Left kidney (tissue), 1 donor: ENCODE measurements at regions not wholly inside any gene's neighbourhood (a gene's known extent, or its start where the extent isn't known, plus 50 kb on each side); places are given as distances from the start of the nearest gene placed in this dataset.
"Not testable (repeated sequence)": the region's sequence is repeated elsewhere in the genome, so short reads cannot be mapped to it uniquely, and the experiment has no call there.

Source experiments
- DNase-seq: peaks from one replicate; pipeline ENCODE4 v3.0.0-alpha.2; 2013

DNA sequence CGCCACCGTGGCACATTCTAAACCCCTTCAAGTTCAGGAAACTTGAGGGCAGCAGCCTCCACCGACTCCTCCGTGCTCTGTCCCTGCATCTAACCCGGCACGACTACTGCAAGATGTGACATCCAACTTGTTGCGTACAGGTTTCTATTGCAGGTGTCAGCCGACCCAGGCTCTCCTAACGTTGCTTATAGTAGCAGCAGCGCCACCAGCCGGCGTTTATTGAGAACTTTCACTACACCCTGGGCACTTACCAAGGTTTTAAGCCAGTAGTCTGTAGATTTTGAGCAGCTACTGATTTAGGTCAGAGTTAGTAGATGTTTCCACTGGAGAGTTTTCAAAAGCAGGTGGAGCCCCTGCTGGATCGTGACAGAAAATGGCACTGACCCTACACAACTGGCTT lies 200.6 kb upstream of the PRKX start:
- not testable (repeated sequence) for DNase-seq

DNA sequence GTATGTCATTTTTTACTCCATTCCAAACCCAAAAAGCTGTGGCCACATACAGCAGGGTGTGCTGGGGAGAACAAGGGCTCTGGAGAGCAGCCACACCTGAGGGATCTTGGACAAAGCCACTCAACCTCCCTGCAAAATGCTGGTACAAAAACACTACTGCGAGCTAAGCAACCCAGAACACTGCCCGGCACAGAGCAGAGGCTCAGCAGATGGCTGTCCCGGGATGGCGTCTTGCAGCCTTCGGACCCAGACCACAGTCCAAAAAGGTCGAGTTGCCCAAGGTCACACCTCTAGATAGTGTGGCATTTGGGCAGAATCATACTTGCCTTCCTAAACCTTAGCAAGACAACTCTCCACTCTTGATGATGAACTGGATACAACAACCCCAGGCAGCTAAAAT lies 197.6 kb upstream of the PRKX start:
- not testable (repeated sequence) for DNase-seq

DNA sequence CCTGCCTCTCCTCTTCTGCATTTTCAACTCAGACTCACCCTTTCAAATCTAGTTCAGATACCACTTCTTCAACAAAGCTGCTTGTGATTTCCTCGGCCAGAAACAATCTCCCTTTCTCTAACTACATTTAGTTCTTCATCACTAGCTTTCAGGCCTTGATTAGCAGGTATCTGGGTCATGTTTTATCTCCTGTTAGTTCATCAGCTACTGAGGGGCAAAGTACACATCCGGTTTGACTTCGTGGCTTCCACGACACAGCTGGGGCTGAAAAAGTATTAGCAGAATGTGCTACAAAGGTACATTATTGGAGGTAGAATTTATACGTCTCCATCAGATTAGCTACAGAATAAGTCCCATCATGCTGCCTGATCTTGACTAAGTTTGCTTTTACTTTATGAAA lies 197.2 kb upstream of the PRKX start:
- not testable (repeated sequence) for DNase-seq

DNA sequence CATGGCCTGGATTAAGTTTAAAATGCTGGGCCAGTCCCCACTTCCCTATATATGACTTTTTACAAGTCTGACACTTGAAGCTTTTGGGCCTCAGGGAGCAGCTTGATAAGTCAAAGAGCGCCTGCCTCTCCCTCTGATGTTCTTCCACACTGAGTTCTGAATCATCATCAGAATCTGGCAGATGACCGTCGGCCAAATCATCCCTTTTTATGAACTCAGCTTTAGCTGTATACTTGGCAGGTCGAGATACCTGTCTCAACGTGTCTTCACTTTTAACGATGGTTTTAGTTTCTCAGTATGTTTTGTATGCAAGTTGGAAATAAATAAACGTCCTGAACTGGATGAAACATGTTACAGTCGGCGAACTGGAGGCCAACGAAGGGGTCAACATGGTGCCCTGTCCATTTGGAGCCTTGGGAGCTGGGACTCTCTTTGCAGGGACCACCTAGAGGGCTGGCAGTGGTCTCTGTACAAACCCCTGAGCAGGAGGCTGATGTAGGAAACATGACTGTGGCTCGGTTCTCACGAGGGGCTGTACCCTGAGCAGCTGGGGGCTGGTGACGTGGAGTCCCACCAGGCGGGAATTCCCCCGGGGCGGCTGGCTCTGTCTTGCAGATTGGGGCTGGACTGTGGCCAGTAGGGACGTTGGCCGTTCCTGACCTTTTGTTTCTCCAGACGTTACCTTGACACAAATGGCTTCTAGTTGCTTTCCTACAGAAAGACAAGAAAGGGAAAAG lies 192.2 kb upstream of the PRKX start:
- DNase-seq, result not testable (repeated sequence)

DNA sequence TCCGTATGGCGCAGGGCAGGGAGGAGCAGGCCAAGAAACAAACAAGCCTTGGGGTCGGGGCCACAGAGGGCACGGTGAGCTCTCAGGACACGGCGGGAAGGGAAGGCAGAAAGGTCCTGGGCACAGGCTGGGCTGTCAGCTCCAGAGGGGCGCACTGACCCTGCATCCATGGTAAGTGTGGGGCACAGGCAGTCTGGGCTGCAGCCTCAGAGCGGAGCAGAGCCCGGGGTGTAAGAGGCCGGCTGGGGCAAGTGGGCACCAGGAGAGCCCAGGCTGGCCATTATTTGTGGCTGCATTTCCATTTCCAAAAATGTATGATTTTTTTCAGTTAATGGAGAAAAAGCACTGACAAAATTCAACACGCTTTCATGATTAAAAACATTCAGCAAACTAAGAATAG lies 188.8 kb upstream of the PRKX start:
- not testable (repeated sequence) for DNase-seq

DNA sequence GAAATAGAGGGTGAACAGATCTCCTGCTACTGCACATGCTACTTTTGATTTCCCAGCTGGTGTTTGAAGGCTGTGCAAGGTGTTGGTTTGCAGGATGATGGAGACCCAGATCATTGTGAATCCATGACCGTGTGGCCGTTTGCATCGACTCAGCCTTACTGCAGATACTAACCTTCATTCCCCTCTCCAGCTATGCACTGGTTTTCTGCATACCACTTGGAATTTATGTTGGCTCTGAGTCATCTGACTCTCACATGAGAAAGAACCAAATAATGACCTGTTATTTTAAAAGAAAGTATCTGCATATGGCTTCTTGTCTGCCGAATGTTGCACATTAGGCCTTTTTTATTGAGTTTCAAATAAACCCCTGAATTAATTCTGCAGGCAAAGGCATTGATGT lies 183.3 kb upstream of the PRKX start:
- not testable (repeated sequence) for DNase-seq

DNA sequence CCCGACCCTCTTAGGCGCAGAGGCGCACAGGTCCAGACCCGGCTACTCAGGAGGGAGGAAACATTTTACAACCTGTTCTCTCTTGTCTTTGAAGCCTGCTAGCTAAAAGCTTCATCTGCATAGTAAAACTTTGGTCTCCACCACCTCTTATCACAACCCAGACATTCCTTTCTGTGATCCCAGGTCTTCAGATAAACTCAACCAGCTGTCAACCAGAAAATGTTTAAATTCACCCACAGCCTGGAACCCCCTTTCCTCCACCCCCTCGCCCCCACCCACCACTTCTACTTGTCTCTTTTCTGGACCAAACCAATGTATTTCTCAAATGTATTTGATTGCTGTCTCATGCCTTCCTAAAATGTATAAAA lies 169.1 kb upstream of the PRKX start:
- not testable (repeated sequence) for DNase-seq

DNA sequence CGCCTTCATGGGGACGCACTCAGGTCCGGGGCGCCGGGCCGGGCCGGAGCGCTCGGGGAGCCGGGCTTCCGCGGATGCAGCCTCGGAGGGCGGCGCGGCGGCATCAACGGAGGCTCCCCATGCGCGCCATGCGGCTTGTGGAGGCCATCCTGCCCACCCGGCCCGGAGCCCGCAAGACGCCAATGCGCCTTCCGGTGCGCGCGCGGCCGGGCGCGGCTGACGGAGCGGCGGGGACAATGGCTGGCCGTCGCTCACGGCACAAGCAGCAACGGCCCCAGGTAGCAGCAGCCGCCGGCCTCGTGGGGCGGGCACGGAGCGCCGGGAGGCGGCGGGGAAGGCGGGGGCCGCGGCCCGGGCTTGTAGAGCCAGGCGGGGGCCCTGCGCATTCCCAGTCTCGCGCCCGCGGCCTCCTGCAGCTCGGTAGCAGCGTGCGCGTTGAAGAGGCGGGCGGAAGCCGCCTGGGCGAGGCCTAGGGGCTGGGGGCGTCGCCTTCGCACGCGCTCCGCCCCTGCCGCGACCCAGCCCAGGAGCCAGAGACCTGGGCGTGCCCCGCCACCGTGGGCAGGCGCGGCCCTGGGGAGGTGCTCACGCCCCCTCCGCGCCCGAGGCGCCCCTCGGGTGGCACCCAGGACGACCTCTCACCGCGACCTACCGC lies 168.6 kb upstream of the PRKX start:
- DNase-seq, result not testable (repeated sequence)

DNA sequence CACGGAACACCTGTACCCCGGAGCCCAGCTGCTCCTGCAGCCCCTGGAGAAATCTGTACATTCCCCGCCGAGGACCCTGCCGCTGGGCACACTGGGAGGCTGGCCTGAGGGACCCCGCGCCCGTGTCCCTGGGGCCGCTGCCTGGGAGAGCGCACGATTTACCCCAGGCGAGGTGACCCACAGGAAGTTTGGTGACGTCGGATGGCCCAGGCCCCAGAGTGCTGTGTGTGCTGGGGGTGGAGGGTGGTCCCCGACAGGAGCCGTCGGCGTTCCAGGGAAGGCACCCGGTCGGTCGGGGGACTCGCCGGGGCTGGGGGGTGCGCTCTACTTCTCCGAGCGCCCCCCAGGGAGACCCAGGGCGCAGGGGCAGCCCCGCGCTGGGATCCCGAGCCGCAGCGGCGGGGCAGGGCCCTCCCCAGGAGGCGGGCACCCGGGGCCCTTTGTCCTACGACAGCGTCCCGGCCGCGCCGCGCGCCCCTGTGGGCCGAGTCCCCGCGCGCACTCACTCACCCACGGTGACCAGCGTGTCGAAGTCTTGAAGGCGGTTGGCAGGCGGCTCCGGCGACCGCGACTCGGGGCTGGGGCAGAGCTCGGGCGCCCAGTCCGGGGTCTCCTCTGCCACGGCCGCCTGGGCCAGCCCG lies 167.9 kb upstream of the PRKX start:
- not testable (repeated sequence) for DNase-seq

DNA sequence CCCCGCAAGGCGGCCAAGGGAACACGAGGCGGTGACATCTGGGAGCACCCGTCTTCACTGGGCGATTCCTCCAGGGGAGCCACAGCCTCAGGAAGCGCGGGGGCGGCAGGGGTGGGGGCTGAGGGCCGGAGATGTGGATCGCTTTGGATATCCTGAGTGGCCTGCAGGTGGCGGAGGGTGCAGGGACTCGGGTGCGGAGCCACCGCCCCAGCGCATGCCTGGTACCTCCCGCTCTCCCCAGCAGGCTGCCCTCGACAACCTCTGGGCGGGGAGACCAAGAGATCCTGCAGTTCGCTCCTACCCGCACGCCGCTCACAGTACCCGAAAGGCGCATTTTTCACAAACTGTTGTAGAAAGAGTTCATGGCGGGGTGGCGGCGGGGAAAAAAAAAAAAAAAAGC lies 162.9 kb upstream of the PRKX start:
- DNase-seq, result not testable (repeated sequence)

DNA sequence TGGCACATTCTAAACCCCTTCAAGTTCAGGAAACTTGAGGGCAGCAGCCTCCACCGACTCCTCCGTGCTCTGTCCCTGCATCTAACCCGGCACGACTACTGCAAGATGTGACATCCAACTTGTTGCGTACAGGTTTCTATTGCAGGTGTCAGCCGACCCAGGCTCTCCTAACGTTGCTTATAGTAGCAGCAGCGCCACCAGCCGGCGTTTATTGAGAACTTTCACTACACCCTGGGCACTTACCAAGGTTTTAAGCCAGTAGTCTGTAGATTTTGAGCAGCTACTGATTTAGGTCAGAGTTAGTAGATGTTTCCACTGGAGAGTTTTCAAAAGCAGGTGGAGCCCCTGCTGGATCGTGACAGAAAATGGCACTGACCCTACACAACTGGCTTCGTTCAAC lies 162.2 kb upstream of the PRKX start:
- DNase-seq, result not testable (repeated sequence)

DNA sequence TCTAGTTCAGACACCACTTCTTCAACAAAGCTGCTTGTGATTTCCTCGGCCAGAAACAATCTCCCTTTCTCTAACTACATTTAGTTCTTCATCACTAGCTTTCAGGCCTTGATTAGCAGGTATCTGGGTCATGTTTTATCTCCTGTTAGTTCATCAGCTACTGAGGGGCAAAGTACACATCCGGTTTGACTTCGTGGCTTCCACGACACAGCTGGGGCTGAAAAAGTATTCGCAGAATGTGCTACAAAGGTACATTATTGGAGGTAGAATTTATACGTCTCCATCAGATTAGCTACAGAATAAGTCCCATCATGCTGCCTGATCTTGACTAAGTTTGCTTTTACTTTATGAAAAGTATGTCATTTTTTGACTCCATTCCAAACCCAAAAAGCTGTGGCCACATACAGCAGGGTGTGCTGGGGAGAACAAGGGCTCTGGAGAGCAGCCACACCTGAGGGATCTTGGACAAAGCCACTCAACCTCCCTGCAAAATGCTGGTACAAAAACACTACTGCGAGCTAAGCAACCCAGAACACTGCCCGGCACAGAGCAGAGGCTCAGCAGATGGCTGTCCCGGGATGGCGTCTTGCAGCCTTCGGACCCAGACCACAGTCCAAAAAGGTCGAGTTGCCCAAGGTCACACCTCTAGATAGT lies 158.9 kb upstream of the PRKX start:
- not testable (repeated sequence) for DNase-seq

DNA sequence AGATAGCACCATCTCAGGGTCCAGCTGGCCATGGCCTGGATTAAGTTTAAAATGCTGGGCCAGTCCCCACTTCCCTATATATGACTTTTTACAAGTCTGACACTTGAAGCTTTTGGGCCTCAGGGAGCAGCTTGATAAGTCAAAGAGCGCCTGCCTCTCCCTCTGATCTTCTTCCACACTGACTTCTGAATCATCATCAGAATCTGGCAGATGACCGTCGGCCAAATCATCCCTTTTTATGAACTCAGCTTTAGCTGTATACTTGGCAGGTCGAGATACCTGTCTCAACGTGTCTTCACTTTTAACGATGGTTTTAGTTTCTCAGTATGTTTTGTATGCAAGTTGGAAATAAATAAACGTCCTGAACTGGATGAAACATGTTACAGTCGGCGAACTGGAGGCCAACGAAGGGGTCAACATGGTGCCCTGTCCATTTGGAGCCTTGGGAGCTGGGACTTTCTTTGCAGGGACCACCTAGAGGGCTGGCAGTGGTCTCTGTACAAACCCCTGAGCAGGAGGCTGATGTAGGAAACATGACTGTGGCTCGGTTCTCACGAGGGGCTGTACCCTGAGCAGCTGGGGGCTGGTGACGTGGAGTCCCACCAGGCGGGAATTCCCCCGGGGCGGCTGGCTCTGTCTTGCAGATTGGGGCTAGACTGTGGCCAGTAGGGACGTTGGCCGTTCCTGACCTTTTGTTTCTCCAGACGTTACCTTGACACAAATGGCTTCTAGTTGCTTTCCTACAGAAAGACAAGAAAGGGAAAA lies 153.8 kb upstream of the PRKX start:
- not testable (repeated sequence) for DNase-seq

DNA sequence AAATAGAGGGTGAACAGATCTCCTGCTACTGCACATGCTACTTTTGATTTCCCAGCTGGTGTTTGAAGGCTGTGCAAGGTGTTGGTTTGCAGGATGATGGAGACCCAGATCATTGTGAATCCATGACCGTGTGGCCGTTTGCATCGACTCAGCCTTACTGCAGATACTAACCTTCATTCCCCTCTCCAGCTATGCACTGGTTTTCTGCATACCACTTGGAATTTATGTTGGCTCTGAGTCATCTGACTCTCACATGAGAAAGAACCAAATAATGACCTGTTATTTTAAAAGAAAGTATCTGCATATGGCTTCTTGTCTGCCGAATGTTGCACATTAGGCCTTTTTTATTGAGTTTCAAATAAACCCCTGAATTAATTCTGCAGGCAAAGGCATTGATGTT lies 144.9 kb upstream of the PRKX start:
- DNase-seq, result not testable (repeated sequence)

DNA sequence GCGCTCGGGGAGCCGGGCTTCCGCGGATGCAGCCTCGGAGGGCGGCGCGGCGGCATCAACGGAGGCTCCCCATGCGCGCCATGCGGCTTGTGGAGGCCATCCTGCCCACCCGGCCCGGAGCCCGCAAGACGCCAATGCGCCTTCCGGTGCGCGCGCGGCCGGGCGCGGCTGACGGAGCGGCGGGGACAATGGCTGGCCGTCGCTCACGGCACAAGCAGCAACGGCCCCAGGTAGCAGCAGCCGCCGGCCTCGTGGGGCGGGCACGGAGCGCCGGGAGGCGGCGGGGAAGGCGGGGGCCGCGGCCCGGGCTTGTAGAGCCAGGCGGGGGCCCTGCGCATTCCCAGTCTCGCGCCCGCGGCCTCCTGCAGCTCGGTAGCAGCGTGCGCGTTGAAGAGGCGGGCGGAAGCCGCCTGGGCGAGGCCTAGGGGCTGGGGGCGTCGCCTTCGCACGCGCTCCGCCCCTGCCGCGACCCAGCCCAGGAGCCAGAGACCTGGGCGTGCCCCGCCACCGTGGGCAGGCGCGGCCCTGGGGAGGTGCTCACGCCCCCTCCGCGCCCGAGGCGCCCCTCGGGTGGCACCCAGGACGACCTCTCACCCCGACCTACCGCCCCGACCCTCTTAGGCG lies 130.2 kb upstream of the PRKX start:
- DNase-seq, result not testable (repeated sequence)

DNA sequence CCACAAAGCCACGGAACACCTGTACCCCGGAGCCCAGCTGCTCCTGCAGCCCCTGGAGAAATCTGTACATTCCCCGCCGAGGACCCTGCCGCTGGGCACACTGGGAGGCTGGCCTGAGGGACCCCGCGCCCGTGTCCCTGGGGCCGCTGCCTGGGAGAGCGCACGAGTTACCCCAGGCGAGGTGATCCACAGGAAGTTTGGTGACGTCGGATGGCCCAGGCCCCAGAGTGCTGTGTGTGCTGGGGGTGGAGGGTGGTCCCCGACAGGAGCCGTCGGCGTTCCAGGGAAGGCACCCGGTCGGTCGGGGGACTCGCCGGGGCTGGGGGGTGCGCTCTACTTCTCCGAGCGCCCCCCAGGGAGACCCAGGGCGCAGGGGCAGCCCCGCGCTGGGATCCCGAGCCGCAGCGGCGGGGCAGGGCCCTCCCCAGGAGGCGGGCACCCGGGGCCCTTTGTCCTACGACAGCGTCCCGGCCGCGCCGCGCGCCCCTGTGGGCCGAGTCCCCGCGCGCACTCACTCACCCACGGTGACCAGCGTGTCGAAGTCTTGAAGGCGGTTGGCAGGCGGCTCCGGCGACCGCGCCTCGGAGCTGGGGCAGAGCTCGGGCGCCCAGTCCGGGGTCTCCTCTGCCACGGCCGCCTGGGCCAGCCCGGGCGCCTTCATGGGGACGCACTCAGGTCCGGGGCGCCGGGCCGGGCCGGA lies 129.5 kb upstream of the PRKX start:
- not testable (repeated sequence) for DNase-seq

DNA sequence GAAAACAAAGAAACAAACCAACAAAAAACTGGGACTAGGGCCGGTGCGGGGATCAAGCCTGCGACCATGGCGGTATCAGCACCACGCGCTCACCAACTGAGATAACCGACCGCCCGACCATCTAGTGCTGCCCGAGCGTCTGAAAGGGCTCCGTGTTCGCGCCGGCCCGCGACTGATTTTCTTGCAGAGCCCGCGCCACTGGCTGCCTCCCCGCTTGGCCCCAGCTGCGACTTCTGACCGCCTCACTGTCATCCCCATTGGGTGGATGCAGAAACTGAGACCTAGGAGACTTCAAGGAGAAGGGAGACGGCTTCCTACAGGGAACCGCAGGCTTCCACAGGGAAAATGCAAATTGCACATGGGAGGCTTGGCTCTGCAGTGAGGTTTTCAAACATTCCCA lies 125.3 kb upstream of the PRKX start:
- DNase-seq, result not testable (repeated sequence)

DNA sequence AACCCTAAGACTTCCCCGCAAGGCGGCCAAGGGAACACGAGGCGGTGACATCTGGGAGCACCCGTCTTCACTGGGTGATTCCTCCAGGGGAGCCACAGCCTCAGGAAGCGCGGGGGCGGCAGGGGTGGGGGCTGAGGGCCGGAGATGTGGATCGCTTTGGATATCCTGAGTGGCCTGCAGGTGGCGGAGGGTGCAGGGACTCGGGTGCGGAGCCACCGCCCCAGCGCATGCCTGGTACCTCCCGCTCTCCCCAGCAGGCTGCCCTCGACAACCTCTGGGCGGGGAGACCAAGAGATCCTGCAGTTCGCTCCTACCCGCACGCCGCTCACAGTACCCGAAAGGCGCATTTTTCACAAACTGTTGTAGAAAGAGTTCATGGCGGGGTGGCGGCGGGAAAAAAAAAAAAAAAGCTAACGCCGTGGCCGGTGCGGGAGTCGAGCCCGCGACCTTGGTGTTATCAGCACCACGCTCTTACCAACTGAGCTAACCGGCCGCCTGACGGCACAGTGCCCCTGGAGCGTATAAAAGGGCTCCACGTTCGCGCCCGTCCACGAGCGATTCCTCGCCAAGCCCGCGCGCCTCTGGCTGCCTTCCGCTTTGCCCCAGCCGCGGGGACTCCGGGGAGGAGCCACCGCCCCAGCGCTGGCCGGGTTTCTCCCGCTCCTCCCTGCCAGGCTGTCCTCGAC lies 124.7 kb upstream of the PRKX start:
- DNase-seq, result not testable (repeated sequence)

DNA sequence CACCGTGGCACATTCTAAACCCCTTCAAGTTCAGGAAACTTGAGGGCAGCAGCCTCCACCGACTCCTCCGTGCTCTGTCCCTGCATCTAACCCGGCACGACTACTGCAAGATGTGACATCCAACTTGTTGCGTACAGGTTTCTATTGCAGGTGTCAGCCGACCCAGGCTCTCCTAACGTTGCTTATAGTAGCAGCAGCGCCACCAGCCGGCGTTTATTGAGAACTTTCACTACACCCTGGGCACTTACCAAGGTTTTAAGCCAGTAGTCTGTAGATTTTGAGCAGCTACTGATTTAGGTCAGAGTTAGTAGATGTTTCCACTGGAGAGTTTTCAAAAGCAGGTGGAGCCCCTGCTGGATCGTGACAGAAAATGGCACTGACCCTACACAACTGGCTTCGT lies 123.8 kb upstream of the PRKX start:
- DNase-seq, result not testable (repeated sequence)
